Spleen (tissue), 11 donors: ENCODE measurements at regions not wholly inside any gene's neighbourhood (a gene's known extent, or its start where the extent isn't known, plus 50 kb on each side); places are given as distances from the start of the nearest gene placed in this dataset.

Experiments
- DNase-seq: peaks from one replicate; pipeline ENCODE4 v3.0.0-alpha.2; 2020
- H3K27ac ChIP-seq, 8 donors: fragments of 200-600 bp; sonication (generic) in 7 of 8; 1 replicate in 4 of 8; 2 replicates in 4 of 8; pipeline versions ENCODE4 v1.5.0 to v1.8.0; 2016 to 2021; ENCODE audit warnings: inconsistent platforms in 4 of 8, mild to moderate bottlenecking in 4 of 8, moderate library complexity in 1 of 8
- H3K27me3 ChIP-seq, 7 donors: fragments of 200-600 bp; sonication (generic) in 6 of 7; replicated peaks in 1 of 7; 1 replicate in 4 of 7; 2 replicates in 3 of 7; pipeline versions ENCODE4 v1.5.0 to v1.8.0; 2016 to 2021; ENCODE audit warnings: inconsistent platforms in 3 of 7, mild to moderate bottlenecking in 1 of 7
- H3K36me3 ChIP-seq, 6 donors: fragments of 200-600 bp; sonication (generic) in 5 of 6; 1 replicate in 4 of 6; 2 replicates in 2 of 6; pipeline versions ENCODE4 v1.5.0 to v1.8.0; 2016 to 2021; ENCODE audit warnings: inconsistent platforms in 2 of 6
- H3K4me1 ChIP-seq, 6 donors: fragments of 200-600 bp; sonication (generic) in 5 of 6; 1 replicate in 3 of 6; 2 replicates in 3 of 6; pipeline versions ENCODE4 v1.5.0 to v1.8.0; 2016 to 2021; ENCODE audit warnings: inconsistent platforms in 3 of 6
- H3K4me3 ChIP-seq, 8 donors: fragments of 200-600 bp; sonication (generic) in 7 of 8; 1 replicate in 4 of 8; 2 replicates in 4 of 8; pipeline versions ENCODE4 v1.5.0 to v1.8.0; 2016 to 2021; ENCODE audit warnings: inconsistent platforms in 4 of 8, mild to moderate bottlenecking in 4 of 8, moderate library complexity in 2 of 8
- H3K9me3 ChIP-seq, 8 donors: fragments of 200-600 bp; sonication (generic) in 7 of 8; 1 replicate in 4 of 8; 2 replicates in 4 of 8; pipeline versions ENCODE4 v1.5.0 to v1.8.0; 2016 to 2021; ENCODE audit warnings: inconsistent platforms in 4 of 8
- POLR2A ChIP-seq, 3 donors: fragments of 450-650 bp; IDR thresholded peaks; one replicate each; pipeline ENCODE4 v1.5.1; 2017; ENCODE audit warnings: antibody characterized with exemption in 3 of 3, mild to moderate bottlenecking in 1 of 3
- POLR2AphosphoS5 ChIP-seq, 3 donors: sonication (generic); formaldehyde crosslinking; IDR thresholded peaks; one replicate each; pipeline ENCODE4 v1.5.1; 2017; ENCODE audit warnings: antibody characterized with exemption in 3 of 3
- WGBS, 5 donors: extraction: QIAGEN DNeasy Blood & Tissue Kit in 3 of 5; methylation state at CpG; one replicate each; pipeline versions ENCODE4 v1.1.5 to v1.1.7; 2013 to 2018; 5-methylcytosine and 5-hydroxymethylcytosine counted together
- intact Hi-C: fragments of 100-400 bp; cut with DNase I; formaldehyde crosslinking; loops from one replicate; pipeline ENCODE4 v1.15.0; 2023; ENCODE audit warnings: low total_unique reads
- TF ChIP-seq, protein P1 (sequence below), 11 experiments: fragments of 200-600 bp in 7 of 11; fragments of 450-650 bp in 4 of 11; sonication (generic) in 4 of 11; IDR thresholded peaks in 8 of 11; conservative IDR thresholded peaks in 3 of 11; 1 replicate in 7 of 11; 2 replicates in 4 of 11; pipeline versions ENCODE4 v1.4.0 to v1.8.0; 2016 to 2021; ENCODE audit warnings: antibody characterized with exemption in 11 of 11, inconsistent platforms in 4 of 11, mild to moderate bottlenecking in 1 of 11
- donor health status: healthy with polysubstance abuse.
- donor health status: DM: no; HTN: no; CAD: no; lungs with moderate emphysema.
- donor health status: DM: no; HTN: no; CAD: no.
- donor health status: Bipolar disorder and iron deficiency.
- donor health status: healthy.
- donor health status: DM: no; HTN: no; CAD: no.
- donor health status: DM: yes; HTN: yes; CAD: no.

GRCh38 chrX:99192421-99192820, 1217.7 kb downstream of the PCDH19 start:
- Histone ChIP-seq H3K27ac (no peak overlapping the region), H3K27me3 (no peaks in the 10 kb centered on the region), H3K4me3 (no peak overlapping the region), H3K4me1 (no peaks in the 10 kb centered on the region), H3K9me3 (peaks cover 0 to 2% (median 0%) of the 10 kb centered on the region in 8 donors), H3K36me3 (no peaks in the 10 kb centered on the region)
- no peak for DNase-seq
- intact Hi-C loops = no loop called here
- TF ChIP-seq POLR2A (IDR thresholded peaks at IDR 0.05) (no peak), POLR2AphosphoS5 (IDR thresholded peaks at IDR 0.05) (no peak)
- TF ChIP-seq, protein P1, sequence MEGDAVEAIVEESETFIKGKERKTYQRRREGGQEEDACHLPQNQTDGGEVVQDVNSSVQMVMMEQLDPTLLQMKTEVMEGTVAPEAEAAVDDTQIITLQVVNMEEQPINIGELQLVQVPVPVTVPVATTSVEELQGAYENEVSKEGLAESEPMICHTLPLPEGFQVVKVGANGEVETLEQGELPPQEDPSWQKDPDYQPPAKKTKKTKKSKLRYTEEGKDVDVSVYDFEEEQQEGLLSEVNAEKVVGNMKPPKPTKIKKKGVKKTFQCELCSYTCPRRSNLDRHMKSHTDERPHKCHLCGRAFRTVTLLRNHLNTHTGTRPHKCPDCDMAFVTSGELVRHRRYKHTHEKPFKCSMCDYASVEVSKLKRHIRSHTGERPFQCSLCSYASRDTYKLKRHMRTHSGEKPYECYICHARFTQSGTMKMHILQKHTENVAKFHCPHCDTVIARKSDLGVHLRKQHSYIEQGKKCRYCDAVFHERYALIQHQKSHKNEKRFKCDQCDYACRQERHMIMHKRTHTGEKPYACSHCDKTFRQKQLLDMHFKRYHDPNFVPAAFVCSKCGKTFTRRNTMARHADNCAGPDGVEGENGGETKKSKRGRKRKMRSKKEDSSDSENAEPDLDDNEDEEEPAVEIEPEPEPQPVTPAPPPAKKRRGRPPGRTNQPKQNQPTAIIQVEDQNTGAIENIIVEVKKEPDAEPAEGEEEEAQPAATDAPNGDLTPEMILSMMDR (IDR thresholded peaks at IDR 0.05 in 8 of 11, conservative IDR thresholded peaks at IDR 0.05 in 3 of 11) = no peak
- 15 to 55% (median 30%) methylated on average over 1 of the region's 1 CpG for WGBS, 5 donors

- 54 to 80% (median 61%) methylated on average over 1 of the region's 1 CpG for WGBS, 5 donors
- intact Hi-C loops = no loop called here
- no peak for DNase-seq
- H3K36me3 ChIP-seq = no peaks in the 10 kb centered on the region
- H3K4me1 ChIP-seq = no peaks in the 10 kb centered on the region
- H3K27me3 ChIP-seq = no peaks in the 10 kb centered on the region
- no peak overlapping the region for H3K27ac ChIP-seq
- no peak overlapping the region for H3K4me3 ChIP-seq
- peaks cover 0 to 2% (median 0%) of the 10 kb centered on the region in 8 donors for H3K9me3 ChIP-seq
- no peak for TF ChIP-seq POLR2A (IDR thresholded peaks at IDR 0.05)
- TF ChIP-seq, protein P1 (IDR thresholded peaks at IDR 0.05 in 8 of 11, conservative IDR thresholded peaks at IDR 0.05 in 3 of 11) = no peak
- no peak for TF ChIP-seq POLR2AphosphoS5 (IDR thresholded peaks at IDR 0.05)
Measured at GRCh38 chrX:99184153-99184552, 1225.9 kb downstream of the PCDH19 start.

DNA sequence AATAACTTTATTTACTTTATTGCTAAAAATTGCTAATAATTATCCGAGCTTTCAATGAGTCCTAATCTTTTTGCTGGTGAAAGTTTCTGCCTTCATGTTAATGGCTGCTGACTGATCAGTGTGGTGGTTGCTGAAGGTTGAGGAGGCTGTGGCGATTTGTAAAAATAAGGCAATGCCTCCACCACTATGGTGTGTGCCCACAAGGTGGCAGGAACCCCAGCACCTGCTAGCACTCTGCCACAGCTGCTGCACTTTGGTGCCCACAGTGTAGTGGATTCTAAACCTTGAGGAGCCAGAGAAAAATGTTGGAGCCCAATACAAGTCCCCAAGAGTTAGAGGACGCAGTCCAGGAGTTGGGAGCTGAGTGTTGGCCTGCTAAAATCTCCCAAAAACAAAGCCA, 1237.1 kb downstream of the PCDH19 start:
- no peaks in the 10 kb centered on the region for H3K36me3 ChIP-seq
- H3K9me3 ChIP-seq = no peaks in the 10 kb centered on the region
- no peak overlapping the region for H3K27ac ChIP-seq
- no peak for DNase-seq
- TF ChIP-seq, protein P1 (IDR thresholded peaks at IDR 0.05 in 8 of 11, conservative IDR thresholded peaks at IDR 0.05 in 3 of 11) = no peak
- TF ChIP-seq POLR2AphosphoS5 (IDR thresholded peaks at IDR 0.05) = no peak
- TF ChIP-seq POLR2A (IDR thresholded peaks at IDR 0.05) = no peak
- no peaks in the 10 kb centered on the region for H3K27me3 ChIP-seq
- no peak overlapping the region for H3K4me3 ChIP-seq
- 66 to 88% (median 73%) methylated on average over 3 of the region's 3 CpGs for WGBS, 5 donors
- intact Hi-C loops = no loop called here
- no peaks in the 10 kb centered on the region for H3K4me1 ChIP-seq

- H3K9me3 ChIP-seq = peaks cover 0 to 15% (median 9%) of the 10 kb centered on the region in 8 donors
- no peak overlapping the region for H3K27ac ChIP-seq
- no peaks in the 10 kb centered on the region for H3K4me1 ChIP-seq
- peaks cover 0 to 4% (median 0%) of the 10 kb centered on the region in 7 donors for H3K27me3 ChIP-seq
- TF ChIP-seq, protein P1 (IDR thresholded peaks at IDR 0.05 in 8 of 11, conservative IDR thresholded peaks at IDR 0.05 in 3 of 11) = no peak
- no peak for TF ChIP-seq POLR2A (IDR thresholded peaks at IDR 0.05)
- no peak for TF ChIP-seq POLR2AphosphoS5 (IDR thresholded peaks at IDR 0.05)
- intact Hi-C loops = no loop called here
- no peaks in the 10 kb centered on the region for H3K36me3 ChIP-seq
- no peak overlapping the region for H3K4me3 ChIP-seq
- 49 to 70% (median 58%) methylated on average over 2 of the region's 2 CpGs for WGBS, 5 donors
- no peak for DNase-seq
Measured at GRCh38 chrX:99142745-99143144, 1267.3 kb downstream of the PCDH19 start.
